SK-N-MC (cell line): ENCODE measurements at regions not wholly inside any gene's neighbourhood (a gene's known extent, or its start where the extent isn't known, plus 50 kb on each side); places are given as distances from the start of the nearest gene placed in this dataset.

Source experiments
- EZH2 ChIP-seq: fragments of 200-600 bp; sonication (generic); IDR thresholded peaks from one replicate; pipeline ENCODE4 v1.6.1; 2017; ENCODE audit warnings: antibody characterized with exemption
- FOXP2 ChIP-seq: optimal IDR thresholded peaks from 2 replicates; pipeline ENCODE3; 2011; ENCODE audit warnings: mild to moderate bottlenecking, moderate library complexity; ENCODE audit not compliant: insufficient read depth; ENCODE audit errors: extremely low read length, control extremely low read depth
- POLR2AphosphoS5 ChIP-seq: IDR thresholded peaks from 2 replicates; pipeline ENCODE4 v1.6.1; 2012; ENCODE audit warnings: mild to moderate bottlenecking, low read depth, low read length, borderline replicate concordance

DNA sequence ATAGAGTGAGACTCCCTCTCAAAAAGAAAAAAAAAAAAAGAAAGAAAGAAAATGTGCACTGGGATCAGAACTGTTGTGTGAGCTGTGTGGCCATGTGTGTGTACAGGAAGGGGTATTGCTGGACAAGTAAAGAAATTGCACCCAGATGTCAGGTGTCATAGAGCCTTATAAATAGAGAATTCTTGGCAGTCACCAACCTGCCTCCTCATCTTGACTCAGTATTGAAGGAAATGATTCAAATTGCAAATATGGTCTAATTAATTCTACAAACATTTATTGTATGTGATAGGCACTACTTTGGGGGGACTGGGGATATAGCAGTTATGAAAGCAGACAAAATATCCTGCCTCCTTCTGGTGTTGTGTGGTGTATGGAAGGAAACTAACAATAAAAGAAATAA lies 243.8 kb upstream of the TTC14 start:
- TF ChIP-seq POLR2AphosphoS5 (no peak), EZH2 (no peak), FOXP2 (no peak)
